B cell (primary cell): ENCODE measurements at regions not wholly inside any gene's neighbourhood (a gene's known extent, or its start where the extent isn't known, plus 50 kb on each side); places are given as distances from the start of the nearest gene placed in this dataset.

ENCODE experiments used
- EZH2 ChIP-seq: IDR thresholded peaks from 2 replicates; pipeline ENCODE4 v1.6.1; 2012; ENCODE audit warnings: borderline replicate concordance, low read depth, mild to moderate bottlenecking, moderate library complexity, low read length; ENCODE audit not compliant: insufficient read depth, poor library complexity, severe bottlenecking
- TF ChIP-seq, protein P1 (sequence below): fragments of 200-600 bp; IDR thresholded peaks from one replicate; pipeline ENCODE4 v1.8.0; 2022; ENCODE audit warnings: antibody characterized with exemption, mild to moderate bottlenecking

DNA sequence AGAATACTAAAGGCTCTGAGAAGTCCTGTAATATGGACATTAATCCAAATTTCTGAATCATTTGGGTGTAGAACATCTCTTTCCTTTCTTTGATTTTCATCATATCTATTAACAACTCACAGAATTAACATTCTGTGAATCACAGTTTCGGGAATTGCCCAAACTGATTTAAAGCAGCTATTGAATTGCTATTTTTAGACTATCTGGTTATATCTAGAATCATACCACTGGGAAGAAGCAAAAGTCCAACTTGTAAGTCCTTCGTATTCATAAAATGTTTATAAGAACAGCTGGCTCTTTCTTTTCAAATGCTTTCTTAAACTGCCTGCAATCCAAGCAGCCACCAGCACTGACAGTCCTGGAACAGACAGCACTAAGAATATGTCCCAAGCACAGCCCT lies 733.0 kb downstream of the NTRK3 start:
- TF ChIP-seq, protein P1, sequence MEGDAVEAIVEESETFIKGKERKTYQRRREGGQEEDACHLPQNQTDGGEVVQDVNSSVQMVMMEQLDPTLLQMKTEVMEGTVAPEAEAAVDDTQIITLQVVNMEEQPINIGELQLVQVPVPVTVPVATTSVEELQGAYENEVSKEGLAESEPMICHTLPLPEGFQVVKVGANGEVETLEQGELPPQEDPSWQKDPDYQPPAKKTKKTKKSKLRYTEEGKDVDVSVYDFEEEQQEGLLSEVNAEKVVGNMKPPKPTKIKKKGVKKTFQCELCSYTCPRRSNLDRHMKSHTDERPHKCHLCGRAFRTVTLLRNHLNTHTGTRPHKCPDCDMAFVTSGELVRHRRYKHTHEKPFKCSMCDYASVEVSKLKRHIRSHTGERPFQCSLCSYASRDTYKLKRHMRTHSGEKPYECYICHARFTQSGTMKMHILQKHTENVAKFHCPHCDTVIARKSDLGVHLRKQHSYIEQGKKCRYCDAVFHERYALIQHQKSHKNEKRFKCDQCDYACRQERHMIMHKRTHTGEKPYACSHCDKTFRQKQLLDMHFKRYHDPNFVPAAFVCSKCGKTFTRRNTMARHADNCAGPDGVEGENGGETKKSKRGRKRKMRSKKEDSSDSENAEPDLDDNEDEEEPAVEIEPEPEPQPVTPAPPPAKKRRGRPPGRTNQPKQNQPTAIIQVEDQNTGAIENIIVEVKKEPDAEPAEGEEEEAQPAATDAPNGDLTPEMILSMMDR: no peak
- TF ChIP-seq EZH2: no peak
